T-helper 2 cell (primary cell): ENCODE measurements at regions not wholly inside any gene's neighbourhood (a gene's known extent, or its start where the extent isn't known, plus 50 kb on each side); places are given as distances from the start of the nearest gene placed in this dataset.
"Not testable (repeated sequence)": the region's sequence is repeated elsewhere in the genome, so short reads cannot be mapped to it uniquely, and the experiment has no call there.

Experiments used
- DNase-seq, 5 experiments: peaks; one replicate each; pipeline versions ENCODE4 v3.0.0 to v3.0.0-alpha.2; 2012 to 2022

- DNase-seq, result peak in 1 of 5 experiments; percentile 12
Measured at GRCh38 chr16:52976539-52977167, 76.0 kb downstream of the CHD9NB start.

GRCh38 chr16:52967744-52968143 is 85.0 kb downstream of the CHD9NB start:
- no peak for DNase-seq

GRCh38 chr16:52964290-52964689 is 88.4 kb downstream of the CHD9NB start:
- no peak for DNase-seq

- no peak for DNase-seq
Measured at GRCh38 chr16:52963855-52964242, 88.8 kb downstream of the CHD9NB start.

- DNase-seq, result no peak
Measured at GRCh38 chr16:52963212-52963854, 89.4 kb downstream of the CHD9NB start.

GRCh38 chr16:52958951-52959350 is 93.7 kb downstream of the CHD9NB start:
- DNase-seq, result no peak

GRCh38 chr16:52957199-52957598 is 95.5 kb downstream of the CHD9NB start:
- no peak for DNase-seq

GRCh38 chr16:52956044-52956443 is 96.7 kb downstream of the CHD9NB start:
- no peak for DNase-seq

GRCh38 chr16:52953215-52953614 is 99.5 kb downstream of the CHD9NB start:
- DNase-seq, result no peak

- no peak for DNase-seq
Measured at GRCh38 chr16:52948946-52949345, 103.8 kb downstream of the CHD9NB start.

- DNase-seq, result no peak
Measured at GRCh38 chr16:52932321-52932720, 120.4 kb downstream of the CHD9NB start.

GRCh38 chr16:52929478-52930400 is 123.0 kb downstream of the CHD9NB start:
- DNase-seq, result no peak

- DNase-seq, result no peak
Measured at GRCh38 chr16:52928955-52929354, 123.7 kb downstream of the CHD9NB start.

GRCh38 chr16:52925143-52925542 is 127.6 kb downstream of the CHD9NB start:
- DNase-seq, result no peak

GRCh38 chr16:52924162-52924561 is 128.5 kb downstream of the CHD9NB start:
- DNase-seq, result no peak

GRCh38 chr16:52921104-52921503 is 131.6 kb downstream of the CHD9NB start:
- DNase-seq, result no peak

- DNase-seq, result no peak
Measured at GRCh38 chr16:52920331-52920730, 132.4 kb downstream of the CHD9NB start.

- no peak for DNase-seq
Measured at GRCh38 chr16:52914428-52914827, 138.3 kb downstream of the CHD9NB start.

- peak in 1 of 5 experiments; percentile 33 for DNase-seq
Measured at GRCh38 chr16:52912565-52913173, 140.0 kb downstream of the CHD9NB start.

- DNase-seq, result not testable (repeated sequence)
Measured at GRCh38 chr16:52908057-52908456, 144.6 kb downstream of the CHD9NB start.

- DNase-seq, result no peak
Measured at GRCh38 chr16:52906281-52906680, 146.4 kb downstream of the CHD9NB start.

GRCh38 chr16:52896478-52897164 is 156.1 kb downstream of the CHD9NB start:
- DNase-seq, result no peak

GRCh38 chr16:52874042-52874441 is 178.7 kb downstream of the CHD9NB start:
- DNase-seq, result no peak
